Gastrocnemius medialis (tissue), 4 donors: ENCODE measurements at regions not wholly inside any gene's neighbourhood (a gene's known extent, or its start where the extent isn't known, plus 50 kb on each side); places are given as distances from the start of the nearest gene placed in this dataset.

Source experiments
- ATAC-seq, 2 donors: fragments of 150-250 bp; one replicate each; pipeline ENCODE4 v1.9.1; 2016
- DNase-seq, 2 donors: peaks; one replicate each; pipeline ENCODE4 v3.0.0-alpha.2; 2019
- H3K27ac ChIP-seq, 4 donors: fragments of 200-600 bp; sonication (generic); 1 replicate in 1 of 4; 2 replicates in 3 of 4; pipeline ENCODE4 v1.5.1; 2016 to 2018; ENCODE audit warnings: mild to moderate bottlenecking in 2 of 4, moderate library complexity in 1 of 4
- H3K27me3 ChIP-seq, 3 donors: fragments of 200-600 bp; sonication (generic) in 2 of 3; 1 replicate in 1 of 3; 2 replicates in 2 of 3; pipeline versions ENCODE4 v1.5.1 to v1.6.0; 2016 to 2019; ENCODE audit warnings: mild to moderate bottlenecking in 1 of 3, moderate library complexity in 1 of 3
- H3K36me3 ChIP-seq, 2 donors: fragments of 200-600 bp; sonication (generic) in 1 of 2; one replicate each; pipeline ENCODE4 v1.5.1; 2017 to 2018
- H3K4me1 ChIP-seq, 2 donors: fragments of 200-600 bp; sonication (generic) in 1 of 2; one replicate each; pipeline ENCODE4 v1.5.1; 2016 to 2017; ENCODE audit warnings: mild to moderate bottlenecking in 2 of 2
- H3K4me3 ChIP-seq, 4 donors: fragments of 200-600 bp; sonication (generic) in 3 of 4; 1 replicate in 1 of 4; 2 replicates in 3 of 4; pipeline ENCODE4 v1.5.1; 2016 to 2019; ENCODE audit warnings: mild to moderate bottlenecking in 2 of 4
- H3K9me3 ChIP-seq, 3 donors: fragments of 200-600 bp; sonication (generic) in 2 of 3; 1 replicate in 1 of 3; 2 replicates in 2 of 3; pipeline ENCODE4 v1.5.1; 2016 to 2019
- POLR2A ChIP-seq, 2 donors: fragments of 450-650 bp; IDR thresholded peaks; one replicate each; pipeline ENCODE4 v1.6.1; 2017; ENCODE audit warnings: antibody characterized with exemption in 2 of 2, mild to moderate bottlenecking in 2 of 2, moderate library complexity in 2 of 2
- in situ Hi-C, 4 donors: fragments of 200-750 bp; cut with MboI; loops; one replicate each; pipeline versions ENCODE4 v1.15.0 to v1.8.0; 2017; ENCODE audit warnings: low sequenced_read_pairs in 4 of 4
- intact Hi-C: fragments of 100-400 bp; cut with DNase I; formaldehyde crosslinking; loops from one replicate; pipeline ENCODE4 v1.15.1; 2023; ENCODE audit warnings: low total_unique reads
- TF ChIP-seq, protein P1 (sequence below), 5 experiments: fragments of 450-650 bp in 3 of 5; fragments of 200-600 bp in 2 of 5; sonication (generic) in 2 of 5; IDR thresholded peaks in 4 of 5; conservative IDR thresholded peaks in 1 of 5; 1 replicate in 4 of 5; 2 replicates in 1 of 5; pipeline ENCODE4 v1.5.1; 2016 to 2019; ENCODE audit warnings: antibody characterized with exemption in 5 of 5, mild to moderate bottlenecking in 3 of 5, moderate library complexity in 3 of 5

- DNase-seq (no peak), ATAC-seq (no peak)
- TF ChIP-seq POLR2A (IDR thresholded peaks at IDR 0.05) = no peak
- TF ChIP-seq, protein P1, sequence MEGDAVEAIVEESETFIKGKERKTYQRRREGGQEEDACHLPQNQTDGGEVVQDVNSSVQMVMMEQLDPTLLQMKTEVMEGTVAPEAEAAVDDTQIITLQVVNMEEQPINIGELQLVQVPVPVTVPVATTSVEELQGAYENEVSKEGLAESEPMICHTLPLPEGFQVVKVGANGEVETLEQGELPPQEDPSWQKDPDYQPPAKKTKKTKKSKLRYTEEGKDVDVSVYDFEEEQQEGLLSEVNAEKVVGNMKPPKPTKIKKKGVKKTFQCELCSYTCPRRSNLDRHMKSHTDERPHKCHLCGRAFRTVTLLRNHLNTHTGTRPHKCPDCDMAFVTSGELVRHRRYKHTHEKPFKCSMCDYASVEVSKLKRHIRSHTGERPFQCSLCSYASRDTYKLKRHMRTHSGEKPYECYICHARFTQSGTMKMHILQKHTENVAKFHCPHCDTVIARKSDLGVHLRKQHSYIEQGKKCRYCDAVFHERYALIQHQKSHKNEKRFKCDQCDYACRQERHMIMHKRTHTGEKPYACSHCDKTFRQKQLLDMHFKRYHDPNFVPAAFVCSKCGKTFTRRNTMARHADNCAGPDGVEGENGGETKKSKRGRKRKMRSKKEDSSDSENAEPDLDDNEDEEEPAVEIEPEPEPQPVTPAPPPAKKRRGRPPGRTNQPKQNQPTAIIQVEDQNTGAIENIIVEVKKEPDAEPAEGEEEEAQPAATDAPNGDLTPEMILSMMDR (IDR thresholded peaks at IDR 0.05 in 4 of 5, conservative IDR thresholded peaks at IDR 0.05 in 1 of 5) = no peak
- in situ Hi-C loops (no loop called here), intact Hi-C loops (no loop called here)
- no peak overlapping the region for H3K4me3 ChIP-seq
- H3K9me3 ChIP-seq = no peaks in the 10 kb centered on the region
- H3K27me3 ChIP-seq = no peaks in the 10 kb centered on the region
- no peaks in the 10 kb centered on the region for H3K4me1 ChIP-seq
- no peak overlapping the region for H3K27ac ChIP-seq
- H3K36me3 ChIP-seq = no peaks in the 10 kb centered on the region
Observed at GRCh38 chr12:24206621-24207020, 257.2 kb upstream of the SOX5 start.

DNA sequence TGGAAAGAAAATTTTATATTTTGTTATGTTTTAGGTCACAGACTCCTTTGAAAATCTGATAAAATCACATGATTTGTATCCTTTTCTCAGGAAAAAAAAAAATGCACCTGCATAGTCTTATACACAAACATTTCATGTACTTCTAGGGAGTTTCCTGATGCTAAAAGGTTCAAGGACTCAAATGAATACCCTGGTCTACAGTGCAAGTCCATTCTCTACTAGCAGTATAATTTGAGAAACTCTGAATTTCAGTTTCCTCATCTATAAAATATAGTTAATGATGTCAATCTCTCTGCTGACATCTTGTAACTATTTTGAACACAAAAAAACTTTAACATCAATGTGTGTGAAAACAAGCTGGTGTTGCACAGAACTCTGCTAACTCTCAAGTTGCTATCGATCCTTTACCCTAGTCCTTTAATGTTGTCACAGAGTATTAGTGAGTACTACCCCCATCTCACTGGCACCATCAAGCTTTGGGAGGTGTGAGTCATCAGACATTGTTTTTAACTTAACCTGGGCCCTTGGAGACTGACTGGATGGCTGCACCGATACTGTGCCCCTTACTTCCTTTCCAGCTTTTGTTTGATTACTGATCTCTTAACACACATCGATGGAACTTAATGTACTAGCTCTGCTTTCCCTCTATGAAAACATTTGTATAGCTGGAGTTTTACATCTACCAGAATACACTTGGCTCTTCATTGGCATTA is 251.9 kb upstream of the SOX5 start:
- no peak for ATAC-seq
- TF ChIP-seq, protein P1 (IDR thresholded peaks at IDR 0.05 in 4 of 5, conservative IDR thresholded peaks at IDR 0.05 in 1 of 5) = no peak
- TF ChIP-seq POLR2A (IDR thresholded peaks at IDR 0.05) = no peak
- Histone ChIP-seq H3K27ac (no peak overlapping the region), H3K4me1 (no peaks in the 10 kb centered on the region), H3K4me3 (no peak overlapping the region), H3K36me3 (no peaks in the 10 kb centered on the region), H3K27me3 (no peaks in the 10 kb centered on the region), H3K9me3 (no peaks in the 10 kb centered on the region)
- in situ Hi-C loops = no loop called here
- intact Hi-C loops = no loop called here
- no peak for DNase-seq

- Histone ChIP-seq H3K36me3 (no peaks in the 10 kb centered on the region), H3K4me1 (no peaks in the 10 kb centered on the region), H3K9me3 (no peaks in the 10 kb centered on the region), H3K27ac (no peak overlapping the region), H3K27me3 (no peaks in the 10 kb centered on the region), H3K4me3 (no peak overlapping the region)
- in situ Hi-C loops = no loop called here
- ATAC-seq (no peak), DNase-seq (no peak)
- TF ChIP-seq, protein P1 (IDR thresholded peaks at IDR 0.05 in 4 of 5, conservative IDR thresholded peaks at IDR 0.05 in 1 of 5) = no peak
- TF ChIP-seq POLR2A (IDR thresholded peaks at IDR 0.05) = no peak
- intact Hi-C loops = no loop called here
Observed at GRCh38 chr12:24200010-24200409, 250.5 kb upstream of the SOX5 start.

- DNase-seq = no peak
- no peaks in the 10 kb centered on the region for H3K27me3 ChIP-seq
- intact Hi-C loops (no loop called here), in situ Hi-C loops (no loop called here)
- H3K4me1 ChIP-seq = no peaks in the 10 kb centered on the region
- no peak for TF ChIP-seq POLR2A (IDR thresholded peaks at IDR 0.05)
- TF ChIP-seq, protein P1 (IDR thresholded peaks at IDR 0.05 in 4 of 5, conservative IDR thresholded peaks at IDR 0.05 in 1 of 5) = no peak
- no peak overlapping the region for H3K27ac ChIP-seq
- H3K4me3 ChIP-seq = no peak overlapping the region
- no peak for ATAC-seq
- H3K9me3 ChIP-seq = no peaks in the 10 kb centered on the region
- no peaks in the 10 kb centered on the region for H3K36me3 ChIP-seq
Observed at GRCh38 chr12:24198936-24199671, 249.6 kb upstream of the SOX5 start.
